Naive thymus-derived CD4-positive, alpha-beta T cell (primary cell): ENCODE measurements at regions not wholly inside any gene's neighbourhood (a gene's known extent, or its start where the extent isn't known, plus 50 kb on each side); places are given as distances from the start of the nearest gene placed in this dataset.

Experiments
- ATAC-seq: fragments of 150-1000 bp; cut with Tn5 transposase; 2 replicates; pipeline ENCODE4 v1.10.0; 2021; ENCODE audit warnings: mild to moderate bottlenecking, moderate library complexity
- CTCF ChIA-PET: fragments of 350-600 bp; sonication (Branson Sonifier 250); formaldehyde crosslinking; loops from one replicate; lab custom pipeline; 2021; ENCODE audit warnings: antibody characterized with exemption; lab: Charles Lee
- POLR2A ChIA-PET: fragments of 350-600 bp; sonication (Branson Sonifier 250); formaldehyde crosslinking; loops from one replicate; lab custom pipeline; 2021; ENCODE audit warnings: antibody characterized with exemption, inconsistent platforms; lab: Charles Lee
- DNase-seq, 9 donors: peaks; one replicate each; pipeline versions ENCODE4 v3.0.0 to v3.0.0-alpha.2; 2020 to 2022; ENCODE audit warnings: mixed read lengths in 1 of 9
- H3K27ac ChIP-seq: one replicate; pipeline ENCODE4 v1.7.0; 2013; ENCODE audit warnings: mild to moderate bottlenecking, low read depth, low read length, moderate library complexity
- H3K27me3 ChIP-seq, 2 donors: one replicate each; pipeline ENCODE4 v1.7.0; 2013; ENCODE audit warnings: low read length in 2 of 2, mild to moderate bottlenecking in 2 of 2, moderate library complexity in 2 of 2; ENCODE audit not compliant: control insufficient read depth in 2 of 2, insufficient read depth in 2 of 2
- H3K36me3 ChIP-seq, 3 experiments: 1 replicate in 2 of 3; 2 replicates in 1 of 3; pipeline ENCODE4 v1.7.0; 2013; ENCODE audit warnings: low read length in 3 of 3, mild to moderate bottlenecking in 3 of 3, moderate library complexity in 1 of 3; ENCODE audit not compliant: insufficient read depth in 3 of 3, control insufficient read depth in 2 of 3
- H3K4me1 ChIP-seq, 2 donors: one replicate each; pipeline ENCODE4 v1.7.0; 2013; ENCODE audit warnings: low read length in 2 of 2, mild to moderate bottlenecking in 2 of 2, moderate library complexity in 1 of 2; ENCODE audit not compliant: control insufficient read depth in 2 of 2, insufficient read depth in 2 of 2
- H3K4me3 ChIP-seq: 2 replicates; pipeline ENCODE4 v1.7.0; 2013; ENCODE audit warnings: mild to moderate bottlenecking, low read length
- H3K9me3 ChIP-seq, 3 experiments: 1 replicate in 2 of 3; 2 replicates in 1 of 3; pipeline ENCODE4 v1.7.0; 2013; ENCODE audit warnings: low read length in 3 of 3; ENCODE audit not compliant: control insufficient read depth in 2 of 3
- H3K27ac Mint-ChIP-seq, 9 donors: one replicate each; pipeline ENCODE4 v1.8.0; 2020 to 2022; ENCODE audit warnings: mixed read lengths in 9 of 9, mild to moderate bottlenecking in 8 of 9, moderate library complexity in 5 of 9, inconsistent platforms in 2 of 9
- H3K27me3 Mint-ChIP-seq, 5 donors: one replicate each; pipeline ENCODE4 v1.8.0; 2021 to 2022; ENCODE audit warnings: mixed read lengths in 5 of 5, mild to moderate bottlenecking in 1 of 5
- H3K36me3 Mint-ChIP-seq, 5 donors: one replicate each; pipeline ENCODE4 v1.8.0; 2020 to 2022; ENCODE audit warnings: mixed read lengths in 5 of 5, mild to moderate bottlenecking in 3 of 5, inconsistent platforms in 1 of 5
- H3K4me1 Mint-ChIP-seq, 7 donors: one replicate each; pipeline ENCODE4 v1.8.0; 2020 to 2022; ENCODE audit warnings: mixed read lengths in 7 of 7, mild to moderate bottlenecking in 3 of 7, inconsistent platforms in 1 of 7
- H3K4me3 Mint-ChIP-seq, 10 donors: one replicate each; pipeline ENCODE4 v1.8.0; 2020 to 2022; ENCODE audit warnings: mild to moderate bottlenecking in 10 of 10, mixed read lengths in 10 of 10, moderate library complexity in 6 of 10, inconsistent platforms in 2 of 10
- H3K9me3 Mint-ChIP-seq, 11 donors: one replicate each; pipeline ENCODE4 v1.8.0; 2020 to 2022; ENCODE audit warnings: mixed read lengths in 11 of 11, mild to moderate bottlenecking in 4 of 11, inconsistent platforms in 1 of 11, moderate library complexity in 1 of 11
- intact Hi-C, 2 donors: fragments of 100-400 bp; cut with micrococcal nuclease; formaldehyde crosslinking; loops; one replicate each; pipeline ENCODE4 v1.15.1; 2023

DNA sequence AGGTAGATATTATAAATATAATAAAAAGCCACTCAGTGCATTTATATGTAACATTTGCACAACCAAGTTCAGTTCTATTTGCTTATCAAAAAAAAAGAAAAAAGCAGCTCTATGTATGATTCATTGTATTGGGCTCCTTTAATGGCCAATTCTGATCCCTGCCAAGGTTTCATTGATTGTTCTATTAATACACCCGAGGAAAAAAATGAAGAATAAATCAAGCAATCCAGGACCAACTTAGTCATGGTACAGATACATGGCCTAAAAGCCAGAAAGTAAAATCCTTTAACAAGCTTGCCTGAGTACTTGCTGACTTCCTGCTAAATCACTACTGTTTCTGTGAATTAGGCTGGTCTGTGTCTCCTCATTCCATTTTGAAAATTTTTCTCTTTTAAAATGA lies 77.6 kb upstream of the PCDH7 start:
- no peaks in the 10 kb centered on the region for H3K9me3 ChIP-seq
- intact Hi-C loops: no loop called here
- ATAC-seq: no peak
- no peak overlapping the region for H3K27ac ChIP-seq
- H3K4me1 ChIP-seq: no peaks in the 10 kb centered on the region
- POLR2A ChIA-PET: no interaction called here
- peaks cover 0 to 16% (median 3%) of the 10 kb centered on the region in 11 donors for H3K9me3 Mint-ChIP-seq
- no peaks in the 10 kb centered on the region for H3K4me1 Mint-ChIP-seq
- H3K4me3 ChIP-seq: no peak overlapping the region
- H3K27me3 ChIP-seq: no peaks in the 10 kb centered on the region
- no peaks in the 10 kb centered on the region for H3K27me3 Mint-ChIP-seq
- DNase-seq: no peak
- CTCF ChIA-PET: no interaction called here
- no peak overlapping the region for H3K27ac Mint-ChIP-seq
- no peak overlapping the region for H3K4me3 Mint-ChIP-seq
- no peaks in the 10 kb centered on the region for H3K36me3 ChIP-seq
- H3K36me3 Mint-ChIP-seq: no peaks in the 10 kb centered on the region

DNA sequence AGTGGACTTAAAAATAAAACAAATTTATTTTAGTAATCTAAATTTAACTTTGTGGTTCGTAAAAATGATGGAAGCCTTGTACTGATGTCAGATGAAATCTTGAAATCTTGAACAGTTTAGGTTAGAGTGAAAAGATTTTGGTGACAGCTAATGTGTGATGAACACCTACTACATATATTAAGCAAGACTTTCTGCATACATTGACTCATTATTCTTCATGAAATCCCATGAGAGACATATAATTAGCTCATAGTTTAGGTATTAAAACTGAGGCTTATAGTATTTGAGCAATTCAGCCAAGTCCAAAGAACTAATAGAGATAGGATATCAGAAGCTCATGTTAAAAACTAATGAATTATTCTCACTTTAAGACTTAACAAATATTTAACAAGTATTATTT lies 66.9 kb upstream of the PCDH7 start:
- no peaks in the 10 kb centered on the region for H3K36me3 Mint-ChIP-seq
- DNase-seq: no peak
- intact Hi-C loops: no loop called here
- ChIA-PET POLR2A (no interaction called here), CTCF (no interaction called here)
- Histone ChIP-seq H3K27ac (no peak overlapping the region), H3K36me3 (no peaks in the 10 kb centered on the region), H3K27me3 (no peaks in the 10 kb centered on the region), H3K4me1 (no peaks in the 10 kb centered on the region), H3K4me3 (no peak overlapping the region), H3K9me3 (no peaks in the 10 kb centered on the region)
- no peaks in the 10 kb centered on the region for H3K4me1 Mint-ChIP-seq
- H3K27ac Mint-ChIP-seq: no peak overlapping the region
- no peak overlapping the region for H3K4me3 Mint-ChIP-seq
- no peaks in the 10 kb centered on the region for H3K27me3 Mint-ChIP-seq
- peaks cover 0 to 15% (median 0%) of the 10 kb centered on the region in 11 donors for H3K9me3 Mint-ChIP-seq
- no peak for ATAC-seq

DNA sequence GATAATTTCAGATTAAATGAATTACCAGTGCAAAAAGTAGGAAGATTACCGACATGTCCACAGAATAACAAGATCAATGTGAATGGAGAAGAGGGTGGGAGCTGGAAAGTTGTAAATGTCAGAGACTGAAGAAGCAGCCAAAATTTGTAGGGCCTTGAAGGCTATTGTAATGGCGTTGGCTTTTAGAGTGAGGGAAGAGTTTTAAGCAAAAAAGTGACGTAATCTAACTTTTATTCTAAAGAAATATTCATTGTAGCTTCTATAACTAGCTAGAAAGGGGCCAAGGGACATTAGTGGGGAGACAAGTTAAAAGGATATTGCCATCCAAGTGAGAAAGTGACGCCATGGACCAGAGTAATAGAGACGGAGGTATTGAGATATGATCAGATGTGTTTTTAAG lies 63.3 kb upstream of the PCDH7 start:
- no peaks in the 10 kb centered on the region for H3K4me1 ChIP-seq
- no peak overlapping the region for H3K4me3 ChIP-seq
- Mint-ChIP-seq H3K36me3 (no peaks in the 10 kb centered on the region), H3K4me3 (no peak overlapping the region), H3K4me1 (no peaks in the 10 kb centered on the region), H3K27me3 (no peaks in the 10 kb centered on the region), H3K9me3 (peaks cover 0 to 4% (median 0%) of the 10 kb centered on the region in 11 donors), H3K27ac (no peak overlapping the region)
- intact Hi-C loops: no loop called here
- ATAC-seq: no peak
- H3K27ac ChIP-seq: no peak overlapping the region
- CTCF ChIA-PET: no interaction called here
- H3K9me3 ChIP-seq: no peaks in the 10 kb centered on the region
- H3K27me3 ChIP-seq: no peaks in the 10 kb centered on the region
- POLR2A ChIA-PET: no interaction called here
- DNase-seq: no peak
- H3K36me3 ChIP-seq: no peaks in the 10 kb centered on the region

DNA sequence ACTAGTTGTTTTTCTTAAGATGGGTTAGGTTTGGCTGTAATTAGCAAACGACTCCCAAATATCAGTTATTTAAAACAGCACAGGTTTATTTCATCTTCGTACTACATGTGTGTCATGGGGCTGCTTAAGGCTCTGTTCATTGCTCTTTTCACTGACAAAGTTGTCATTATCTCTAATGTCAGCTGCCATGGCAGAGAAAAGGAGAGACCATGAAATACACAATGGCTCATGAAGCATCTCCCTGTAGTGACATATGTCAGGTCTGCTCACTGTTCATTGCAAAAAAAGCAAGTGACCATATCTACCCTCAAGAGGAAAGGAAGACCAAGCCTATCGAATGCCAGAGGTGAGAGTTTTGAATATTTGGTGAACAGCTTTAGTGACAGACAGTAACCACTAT lies 52.2 kb upstream of the PCDH7 start:
- no peaks in the 10 kb centered on the region for H3K27me3 Mint-ChIP-seq
- intact Hi-C loops: no loop called here
- no peak overlapping the region for H3K27ac Mint-ChIP-seq

DNA sequence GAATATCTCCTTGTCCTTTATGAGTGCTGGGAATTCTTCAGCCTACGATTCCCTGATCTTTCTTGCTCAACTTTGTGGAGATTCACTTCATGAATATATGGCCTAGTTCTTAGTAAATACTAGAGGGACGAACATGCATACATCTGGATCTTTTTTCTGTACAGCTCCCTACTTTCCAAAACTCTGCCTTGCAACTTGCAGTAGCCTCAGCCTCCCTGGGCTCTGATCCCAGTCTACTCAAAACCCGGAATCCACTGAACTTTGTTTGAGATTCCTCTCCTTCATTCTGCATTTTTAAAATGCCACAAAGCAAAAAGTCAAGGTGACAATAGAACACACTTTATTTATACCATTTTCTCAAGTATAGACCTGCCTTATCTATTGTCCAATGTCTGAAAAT lies 50.0 kb upstream of the PCDH7 start:
- H3K4me1 Mint-ChIP-seq: no peaks in the 10 kb centered on the region
- Histone ChIP-seq H3K9me3 (peaks cover 0 to 3% (median 0%) of the 10 kb centered on the region in 3 experiments), H3K27ac (no peak overlapping the region), H3K27me3 (no peaks in the 10 kb centered on the region), H3K36me3 (no peaks in the 10 kb centered on the region), H3K4me3 (no peak overlapping the region), H3K4me1 (no peaks in the 10 kb centered on the region)
- CTCF ChIA-PET: no interaction called here
- no peaks in the 10 kb centered on the region for H3K36me3 Mint-ChIP-seq
- H3K27ac Mint-ChIP-seq: no peak overlapping the region
- intact Hi-C loops: no loop called here
- peaks cover 0 to 12% (median 0%) of the 10 kb centered on the region in 11 donors for H3K9me3 Mint-ChIP-seq
- ATAC-seq: no peak
- H3K27me3 Mint-ChIP-seq: no peaks in the 10 kb centered on the region
- no peak overlapping the region for H3K4me3 Mint-ChIP-seq
- POLR2A ChIA-PET: no interaction called here
- no peak for DNase-seq

More for the DNA sequence above, 52.2 kb upstream of the PCDH7 start:
- Histone ChIP-seq H3K27ac (no peak overlapping the region), H3K27me3 (no peaks in the 10 kb centered on the region), H3K9me3 (peaks cover 0 to 3% (median 0%) of the 10 kb centered on the region in 3 experiments), H3K36me3 (no peaks in the 10 kb centered on the region), H3K4me1 (no peaks in the 10 kb centered on the region), H3K4me3 (no peak overlapping the region)
- peaks cover 0 to 9% (median 0%) of the 10 kb centered on the region in 11 donors for H3K9me3 Mint-ChIP-seq
- POLR2A ChIA-PET: no interaction called here
- CTCF ChIA-PET: no interaction called here
- H3K4me1 Mint-ChIP-seq: no peaks in the 10 kb centered on the region
- H3K36me3 Mint-ChIP-seq: no peaks in the 10 kb centered on the region
- ATAC-seq (no peak), DNase-seq (no peak)
- no peak overlapping the region for H3K4me3 Mint-ChIP-seq
